SK-N-SH (cell line): ENCODE measurements at regions not wholly inside any gene's neighbourhood (a gene's known extent, or its start where the extent isn't known, plus 50 kb on each side); places are given as distances from the start of the nearest gene placed in this dataset.

Source experiments
- CTCF ChIA-PET: fragments of 300-600, 350-600 bp; formaldehyde crosslinking; extraction: SDS; loops from one replicate; lab custom pipeline; 2021; lab: Yijun Ruan, JAX
- POLR2A ChIA-PET: fragments of 350-600 bp; sonication (Branson Sonifier 250); formaldehyde crosslinking; extraction: SDS; loops from one replicate; lab custom pipeline; 2020; ENCODE audit warnings: antibody characterized with exemption, inconsistent platforms; lab: Yijun Ruan, JAX
- DNase-seq: peaks from one replicate; pipeline ENCODE4 v3.0.0; 2012
- H2AFZ ChIP-seq: fragments of 200-600 bp; sonication (generic); 2 replicates; pipeline ENCODE4 v1.8.1; 2016; ENCODE audit warnings: antibody characterized with exemption, mild to moderate bottlenecking, low read depth
- H3F3A ChIP-seq: fragments of 200-600 bp; sonication (generic); replicated peaks from 2 replicates; pipeline ENCODE3; 2016; ENCODE audit warnings: antibody characterized with exemption, mild to moderate bottlenecking; ENCODE audit not compliant: insufficient read depth
- H3K27ac ChIP-seq, 2 experiments: fragments of 200-500 bp in 1 of 2; fragments of 200-600 bp in 1 of 2; sonication (Bioruptor generic) in 1 of 2; sonication (generic), shearing (Covaris generic) in 1 of 2; 2 replicates each; pipeline versions ENCODE4 v1.5.1 to v1.6.1; 2014 to 2016; ENCODE audit warnings: low read depth in 2 of 2, inconsistent platforms in 1 of 2, low read length in 1 of 2, mild to moderate bottlenecking in 1 of 2, mixed read lengths in 1 of 2
- H3K27me3 ChIP-seq: fragments of 200-600 bp; sonication (generic), shearing (Covaris generic); 2 replicates; pipeline ENCODE4 v1.6.1; 2016; ENCODE audit warnings: mixed run types; ENCODE audit not compliant: insufficient read depth
- H3K36me3 ChIP-seq, 2 experiments: fragments of 200-500 bp in 1 of 2; fragments of 200-600 bp in 1 of 2; sonication (Bioruptor generic) in 1 of 2; sonication (generic) in 1 of 2; replicated peaks in 1 of 2; 2 replicates each; pipeline versions ENCODE3 to v1.5.1; 2014 to 2016; ENCODE audit warnings: low read length in 1 of 2, mild to moderate bottlenecking in 1 of 2; ENCODE audit not compliant: insufficient read depth in 2 of 2, control insufficient read depth in 1 of 2
- H3K4me1 ChIP-seq, 2 experiments: fragments of 200-500 bp in 1 of 2; fragments of 200-600 bp in 1 of 2; sonication (Bioruptor generic) in 1 of 2; sonication (generic), shearing (Covaris generic) in 1 of 2; 2 replicates each; pipeline versions ENCODE4 v1.5.1 to v1.6.1; 2014 to 2016; ENCODE audit warnings: low read depth in 1 of 2, low read length in 1 of 2, mixed run types in 1 of 2; ENCODE audit not compliant: insufficient read depth in 2 of 2, control insufficient read depth in 1 of 2
- H3K4me2 ChIP-seq: fragments of 200-600 bp; sonication (generic), shearing (Covaris generic); 2 replicates; pipeline ENCODE4 v1.6.1; 2017; ENCODE audit warnings: mixed run types
- H3K4me3 ChIP-seq, 2 experiments: fragments of 200-500 bp in 1 of 2; fragments of 200-600 bp in 1 of 2; sonication (Bioruptor generic) in 1 of 2; sonication (generic), shearing (Covaris generic) in 1 of 2; 2 replicates each; pipeline versions ENCODE4 v1.5.1 to v1.8.1; 2014 to 2016; ENCODE audit warnings: low read depth in 2 of 2, inconsistent platforms in 1 of 2, low read length in 1 of 2, mild to moderate bottlenecking in 1 of 2, mixed read lengths in 1 of 2, moderate library complexity in 1 of 2
- H3K79me2 ChIP-seq: fragments of 200-600 bp; sonication (generic); 2 replicates; pipeline ENCODE4 v1.8.1; 2017; ENCODE audit warnings: mild to moderate bottlenecking; ENCODE audit not compliant: insufficient read depth
- H3K9ac ChIP-seq: fragments of 200-600 bp; sonication (generic); 2 replicates; pipeline ENCODE4 v1.6.1; 2017; ENCODE audit warnings: mixed run types
- H3K9me2 ChIP-seq: fragments of 200-600 bp; sonication (generic); 2 replicates; pipeline ENCODE4 v1.6.1; 2017; ENCODE audit warnings: mixed run types
- H3K9me3 ChIP-seq: fragments of 200-600 bp; sonication (generic); 2 replicates; pipeline ENCODE4 v1.6.1; 2017; ENCODE audit warnings: mixed run types, mild to moderate bottlenecking, moderate library complexity
- H4K20me1 ChIP-seq: fragments of 200-600 bp; sonication (generic); 2 replicates; pipeline ENCODE4 v1.6.1; 2017; ENCODE audit warnings: mild to moderate bottlenecking, mixed run types; ENCODE audit not compliant: insufficient read depth
- ELF1 ChIP-seq: IDR thresholded peaks from 2 replicates; pipeline ENCODE4 v1.4.0; 2012
- EP300 ChIP-seq, 2 experiments: IDR thresholded peaks; 2 replicates each; pipeline versions ENCODE4 v1.4.0 to v1.6.1; 2012; ENCODE audit warnings: borderline replicate concordance in 1 of 2, low read depth in 1 of 2, low read length in 1 of 2
- EZH2phosphoT487 ChIP-seq: fragments of 200-600 bp; sonication (generic); IDR thresholded peaks from 2 replicates; pipeline ENCODE4 v1.6.1; 2017; ENCODE audit warnings: low read depth, mixed run types, mild to moderate bottlenecking, antibody characterized with exemption, moderate library complexity, borderline replicate concordance
- FOSL2 ChIP-seq: IDR thresholded peaks from 2 replicates; pipeline ENCODE4 v1.4.0; 2012; ENCODE audit warnings: low read depth, mild to moderate bottlenecking, moderate library complexity, borderline replicate concordance
- GABPA ChIP-seq: IDR thresholded peaks from 2 replicates; pipeline ENCODE4 v1.4.0; 2012; ENCODE audit warnings: low read depth, mild to moderate bottlenecking
- GATA2 ChIP-seq: sonication (generic); formaldehyde crosslinking; IDR thresholded peaks from 2 replicates; pipeline ENCODE4 v1.5.0; 2020; ENCODE audit warnings: mild to moderate bottlenecking, missing genetic modification reagents
- JUND ChIP-seq: IDR thresholded peaks from 2 replicates; pipeline ENCODE4 v1.4.0; 2012
- MEF2A ChIP-seq: IDR thresholded peaks from 2 replicates; pipeline ENCODE4 v1.4.0; 2012; ENCODE audit warnings: low read depth, borderline replicate concordance
- NFIC ChIP-seq: IDR thresholded peaks from 2 replicates; pipeline ENCODE4 v1.4.0; 2012; ENCODE audit warnings: borderline replicate concordance
- NRF1 ChIP-seq: IDR thresholded peaks from 2 replicates; pipeline ENCODE4 v1.6.1; 2012; ENCODE audit warnings: low read depth, mild to moderate bottlenecking, low read length
- POLR2AphosphoS5 ChIP-seq: IDR thresholded peaks from 2 replicates; pipeline ENCODE4 v1.6.1; 2012; ENCODE audit warnings: low read depth, low read length
- RAD21 ChIP-seq: IDR thresholded peaks from 2 replicates; pipeline ENCODE4 v1.6.1; 2012; ENCODE audit warnings: mild to moderate bottlenecking, low read length
- RFX5 ChIP-seq: IDR thresholded peaks from 2 replicates; pipeline ENCODE4 v1.6.1; 2012; ENCODE audit warnings: mild to moderate bottlenecking, improper control_type of control experiment, low read length
- SIN3A ChIP-seq: IDR thresholded peaks from 2 replicates; pipeline ENCODE4 v1.6.1; 2012; ENCODE audit warnings: low read depth, mild to moderate bottlenecking, low read length, moderate library complexity, borderline replicate concordance
- TAF1 ChIP-seq: IDR thresholded peaks from 2 replicates; pipeline ENCODE4 v1.6.1; 2012; ENCODE audit warnings: low read depth, mild to moderate bottlenecking, low read length, moderate library complexity, borderline replicate concordance
- TCF12 ChIP-seq: IDR thresholded peaks from 2 replicates; pipeline ENCODE4 v1.4.0; 2012
- TEAD4 ChIP-seq: IDR thresholded peaks from 2 replicates; pipeline ENCODE4 v1.4.0; 2012; ENCODE audit warnings: mild to moderate bottlenecking, borderline replicate concordance; ENCODE audit not compliant: insufficient read depth
- USF1 ChIP-seq: IDR thresholded peaks from 2 replicates; pipeline ENCODE4 v1.4.0; 2012; ENCODE audit warnings: low read depth, borderline replicate concordance
- USF2 ChIP-seq: fragments of 150-350 bp; IDR thresholded peaks from 2 replicates; pipeline ENCODE4 v1.6.1; 2017; ENCODE audit warnings: antibody characterized with exemption, low read length, low read depth, borderline replicate concordance
- ZBTB33 ChIP-seq: IDR thresholded peaks from 2 replicates; pipeline ENCODE4 v1.4.0; 2012; ENCODE audit warnings: low read depth, borderline replicate concordance
- WGBS: methylation state at CpG from one replicate; pipeline ENCODE4 v1.1.6; 2017; ENCODE audit warnings: low lambda C conversion rate; 5-methylcytosine and 5-hydroxymethylcytosine counted together
- TF ChIP-seq, protein P1 (sequence below): fragments of 200-600 bp; sonication (generic); IDR thresholded peaks from 2 replicates; pipeline ENCODE4 v1.6.1; 2017; ENCODE audit warnings: antibody characterized with exemption, mild to moderate bottlenecking, moderate library complexity

DNA sequence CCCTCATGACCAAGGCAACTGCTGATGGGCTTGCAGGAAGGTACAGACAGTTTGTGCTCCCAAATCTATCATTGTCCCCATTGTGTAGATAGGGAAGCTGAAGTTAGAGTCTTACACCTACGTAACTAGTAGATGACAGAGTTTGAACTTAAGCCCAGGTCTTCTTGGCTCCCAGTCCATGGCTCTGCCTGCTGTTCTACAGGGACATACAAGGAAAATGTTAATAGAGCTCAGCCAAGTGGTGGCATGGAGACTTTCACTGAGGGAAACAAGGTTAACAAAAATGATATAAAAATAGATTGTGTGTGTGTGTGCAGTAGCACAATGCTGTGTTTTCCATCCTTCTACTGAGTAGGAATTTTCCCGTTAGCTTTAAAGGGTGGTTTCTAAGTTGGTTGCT, 936.5 kb downstream of the RPA4 start:
- CTCF ChIA-PET = no interaction called here
- Histone ChIP-seq H4K20me1 (no peaks in the 10 kb centered on the region), H3F3A (no peaks in the 10 kb centered on the region), H3K9me2 (no peaks in the 10 kb centered on the region), H3K79me2 (no peaks in the 10 kb centered on the region; the same call in 1 of the 2 replicates), H2AFZ (no peak overlapping the region), H3K27me3 (no peaks in the 10 kb centered on the region), H3K4me2 (no peak overlapping the region), H3K9ac (no peak overlapping the region), H3K27ac (no peak overlapping the region), H3K4me3 (no peak overlapping the region), H3K4me1 (no peaks in the 10 kb centered on the region), H3K36me3 (no peaks in the 10 kb centered on the region), H3K9me3 (no peaks in the 10 kb centered on the region)
- TF ChIP-seq TEAD4 = no peak
- no peak for TF ChIP-seq TAF1
- TF ChIP-seq EZH2phosphoT487 = no peak
- no peak for TF ChIP-seq NFIC
- TF ChIP-seq MEF2A = no peak
- no peak for TF ChIP-seq GABPA
- TF ChIP-seq USF2 = no peak
- no peak for TF ChIP-seq POLR2AphosphoS5
- no peak for TF ChIP-seq RFX5
- TF ChIP-seq EP300 (IDR thresholded peaks at IDR 0.05; ENCODE audit: borderline replicate concordance in 1 of 2, low read depth in 1 of 2, low read length in 1 of 2) = no peak
- no peak for DNase-seq
- WGBS = 31% methylated on average over 2 of the region's 2 CpGs
- POLR2A ChIA-PET = no interaction called here

GRCh38 chrX:97828471-97828870, 944.8 kb downstream of the RPA4 start:
- no peak overlapping the region for H3K9ac ChIP-seq
- no peaks in the 10 kb centered on the region for H3K27me3 ChIP-seq
- no peak overlapping the region for H3K4me2 ChIP-seq
- DNase-seq = no peak
- H3K36me3 ChIP-seq = no peaks in the 10 kb centered on the region
- no peaks in the 10 kb centered on the region; the same call in 1 of the 2 replicates for H3K79me2 ChIP-seq
- no peaks in the 10 kb centered on the region for H4K20me1 ChIP-seq
- H3F3A ChIP-seq = no peaks in the 10 kb centered on the region
- no peaks in the 10 kb centered on the region for H3K9me3 ChIP-seq
- ChIA-PET POLR2A (interaction anchor here (0.5 kb wide), 1 partner anchor 56 kb away, joined by 3 read pairs; no protein-coding TSS in a partner anchor), CTCF (no interaction called here)
- 7% methylated on average over 1 of the region's 1 CpG for WGBS
- no peaks in the 10 kb centered on the region for H3K9me2 ChIP-seq
- H3K4me1 ChIP-seq = no peaks in the 10 kb centered on the region
- H3K27ac ChIP-seq = no peak overlapping the region
- no peak overlapping the region for H3K4me3 ChIP-seq
- no peak overlapping the region for H2AFZ ChIP-seq
- no peak for TF ChIP-seq TCF12
- TF ChIP-seq ZBTB33 = no peak
- TF ChIP-seq, protein P1, sequence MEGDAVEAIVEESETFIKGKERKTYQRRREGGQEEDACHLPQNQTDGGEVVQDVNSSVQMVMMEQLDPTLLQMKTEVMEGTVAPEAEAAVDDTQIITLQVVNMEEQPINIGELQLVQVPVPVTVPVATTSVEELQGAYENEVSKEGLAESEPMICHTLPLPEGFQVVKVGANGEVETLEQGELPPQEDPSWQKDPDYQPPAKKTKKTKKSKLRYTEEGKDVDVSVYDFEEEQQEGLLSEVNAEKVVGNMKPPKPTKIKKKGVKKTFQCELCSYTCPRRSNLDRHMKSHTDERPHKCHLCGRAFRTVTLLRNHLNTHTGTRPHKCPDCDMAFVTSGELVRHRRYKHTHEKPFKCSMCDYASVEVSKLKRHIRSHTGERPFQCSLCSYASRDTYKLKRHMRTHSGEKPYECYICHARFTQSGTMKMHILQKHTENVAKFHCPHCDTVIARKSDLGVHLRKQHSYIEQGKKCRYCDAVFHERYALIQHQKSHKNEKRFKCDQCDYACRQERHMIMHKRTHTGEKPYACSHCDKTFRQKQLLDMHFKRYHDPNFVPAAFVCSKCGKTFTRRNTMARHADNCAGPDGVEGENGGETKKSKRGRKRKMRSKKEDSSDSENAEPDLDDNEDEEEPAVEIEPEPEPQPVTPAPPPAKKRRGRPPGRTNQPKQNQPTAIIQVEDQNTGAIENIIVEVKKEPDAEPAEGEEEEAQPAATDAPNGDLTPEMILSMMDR = no peak
- no peak for TF ChIP-seq USF1
- no peak for TF ChIP-seq RAD21
- TF ChIP-seq FOSL2 = no peak
- no peak for TF ChIP-seq POLR2AphosphoS5
- no peak for TF ChIP-seq ELF1
- TF ChIP-seq SIN3A = no peak
- TF ChIP-seq GATA2 (CRISPR knock-in tag) = no peak
- TF ChIP-seq JUND = no peak
- no peak for TF ChIP-seq NRF1
